Colonic mucosa (tissue), 4 donors: ENCODE measurements at regions not wholly inside any gene's neighbourhood (a gene's known extent, or its start where the extent isn't known, plus 50 kb on each side); places are given as distances from the start of the nearest gene placed in this dataset.

Source experiments
- DNase-seq: peaks from one replicate; pipeline ENCODE4 v3.0.0-alpha.2; 2020
- H3K27ac ChIP-seq: fragments of 200-600 bp; one replicate; pipeline ENCODE4 v1.8.0; 2021
- H3K27me3 ChIP-seq: fragments of 200-600 bp; one replicate; pipeline ENCODE4 v1.8.0; 2021
- H3K36me3 ChIP-seq: fragments of 200-600 bp; one replicate; pipeline ENCODE4 v1.8.0; 2021
- H3K4me1 ChIP-seq: fragments of 200-600 bp; one replicate; pipeline ENCODE4 v1.8.0; 2021; ENCODE audit warnings: mild to moderate bottlenecking
- H3K4me3 ChIP-seq: fragments of 200-600 bp; one replicate; pipeline ENCODE4 v1.8.0; 2021
- H3K9ac ChIP-seq, 2 donors: one replicate each; pipeline ENCODE4 v1.7.0; 2013; ENCODE audit warnings: control low read depth in 2 of 2, low read depth in 2 of 2, low read length in 2 of 2
- H3K9me3 ChIP-seq: fragments of 200-600 bp; one replicate; pipeline ENCODE4 v1.8.0; 2021
- CTCF ChIP-seq: fragments of 200-600 bp; IDR thresholded peaks from one replicate; pipeline ENCODE4 v1.8.0; 2022; ENCODE audit warnings: antibody characterized with exemption, mild to moderate bottlenecking
- intact Hi-C: fragments of 100-400 bp; cut with DNase I; formaldehyde crosslinking; loops from one replicate; pipeline ENCODE4 v1.14.1; 2022
- donor health status: healthy.
- donor health status: DM: no; HTN: no; CAD: no.
- donor health status: DM: no; HTN: no; CAD: no.

- TF ChIP-seq CTCF: no peak
- no peak for DNase-seq
- intact Hi-C loops: no loop called here
- Histone ChIP-seq H3K27me3 (no peaks in the 10 kb centered on the region), H3K9ac (no peak overlapping the region), H3K4me1 (no peaks in the 10 kb centered on the region), H3K27ac (no peak overlapping the region), H3K4me3 (no peak overlapping the region), H3K36me3 (no peaks in the 10 kb centered on the region), H3K9me3 (no peaks in the 10 kb centered on the region)
Observed at GRCh38 chr6:66848244-66848953, 1141.4 kb upstream of the EYS start.

GRCh38 chr6:66838764-66839163 is 1131.7 kb upstream of the EYS start:
- intact Hi-C loops: no loop called here
- no peaks in the 10 kb centered on the region for H3K9me3 ChIP-seq
- H3K27me3 ChIP-seq: no peaks in the 10 kb centered on the region
- no peak overlapping the region for H3K9ac ChIP-seq
- no peaks in the 10 kb centered on the region for H3K36me3 ChIP-seq
- no peaks in the 10 kb centered on the region for H3K4me1 ChIP-seq
- no peak for DNase-seq
- TF ChIP-seq CTCF: no peak
- H3K27ac ChIP-seq: no peak overlapping the region
- no peak overlapping the region for H3K4me3 ChIP-seq

GRCh38 chr6:66825539-66825938 is 1118.5 kb upstream of the EYS start:
- peaks cover 5% of the 10 kb centered on the region for H3K9me3 ChIP-seq
- H3K27ac ChIP-seq: no peak overlapping the region
- no peak for DNase-seq
- no peak overlapping the region for H3K4me3 ChIP-seq
- no peaks in the 10 kb centered on the region for H3K36me3 ChIP-seq
- intact Hi-C loops: no loop called here
- no peak for TF ChIP-seq CTCF
- no peaks in the 10 kb centered on the region for H3K4me1 ChIP-seq
- no peaks in the 10 kb centered on the region for H3K27me3 ChIP-seq
- no peak overlapping the region for H3K9ac ChIP-seq

GRCh38 chr6:66814156-66814555 is 1107.1 kb upstream of the EYS start:
- Histone ChIP-seq H3K9me3 (no peaks in the 10 kb centered on the region), H3K9ac (no peak overlapping the region), H3K27ac (no peak overlapping the region), H3K4me1 (no peaks in the 10 kb centered on the region), H3K36me3 (no peaks in the 10 kb centered on the region), H3K4me3 (no peak overlapping the region), H3K27me3 (no peaks in the 10 kb centered on the region)
- intact Hi-C loops: no loop called here
- no peak for DNase-seq
- TF ChIP-seq CTCF: no peak

- Histone ChIP-seq H3K36me3 (no peaks in the 10 kb centered on the region), H3K27ac (no peak overlapping the region), H3K9me3 (no peaks in the 10 kb centered on the region), H3K4me3 (no peak overlapping the region), H3K27me3 (no peaks in the 10 kb centered on the region), H3K4me1 (no peaks in the 10 kb centered on the region), H3K9ac (no peak overlapping the region)
- no peak for DNase-seq
- no peak for TF ChIP-seq CTCF
- intact Hi-C loops: no loop called here
Observed at GRCh38 chr6:66808771-66809170, 1101.7 kb upstream of the EYS start.
